Astrocyte (in vitro differentiated cells and primary cell): ENCODE measurements at regions not wholly inside any gene's neighbourhood (a gene's known extent, or its start where the extent isn't known, plus 50 kb on each side); places are given as distances from the start of the nearest gene placed in this dataset.

Experiments used
- DNase-seq: peaks from one replicate; pipeline ENCODE4 v3.0.0-alpha.2; 2010; ENCODE audit warnings: low read depth
- FAIRE-seq: peaks from 2 replicates; lab custom pipeline; 2011; peaks lifted over from hg19 to GRCh38; lab: Jason Lieb, UNC
- H2AFZ ChIP-seq: 2 replicates; pipeline ENCODE4 v1.6.0; 2012; ENCODE audit warnings: low read depth, low read length, inconsistent platforms
- H3K27ac ChIP-seq: 2 replicates; pipeline ENCODE4 v1.5.1; 2011; ENCODE audit warnings: low read depth, low read length, inconsistent platforms
- H3K27me3 ChIP-seq: 2 replicates; pipeline ENCODE4 v1.6.0; 2011; ENCODE audit warnings: low read length, inconsistent platforms; ENCODE audit not compliant: insufficient read depth
- H3K36me3 ChIP-seq: 2 replicates; pipeline ENCODE4 v1.5.1; 2011; ENCODE audit warnings: low read length, inconsistent platforms; ENCODE audit not compliant: insufficient read depth
- H3K4me1 ChIP-seq: 2 replicates; pipeline ENCODE4 v1.5.1; 2011; ENCODE audit warnings: low read length, inconsistent platforms; ENCODE audit not compliant: insufficient read depth
- H3K4me2 ChIP-seq: 2 replicates; pipeline ENCODE4 v1.6.0; 2012; ENCODE audit warnings: low read length, inconsistent platforms
- H3K4me3 ChIP-seq: 2 replicates; pipeline ENCODE4 v1.5.1; 2011; ENCODE audit warnings: low read depth, mild to moderate bottlenecking, low read length, inconsistent platforms; ENCODE audit not compliant: insufficient read depth
- H3K79me2 ChIP-seq: 2 replicates; pipeline ENCODE4 v1.6.0; 2012; ENCODE audit warnings: mild to moderate bottlenecking, low read length, inconsistent platforms; ENCODE audit not compliant: insufficient read depth
- H3K9ac ChIP-seq: 2 replicates; pipeline ENCODE4 v1.6.0; 2012; ENCODE audit warnings: mild to moderate bottlenecking, low read length, inconsistent platforms
- H3K9me3 ChIP-seq: 2 replicates; pipeline ENCODE4 v1.5.1; 2012; ENCODE audit warnings: low read depth, mild to moderate bottlenecking, low read length, inconsistent platforms; ENCODE audit not compliant: insufficient read depth
- H4K20me1 ChIP-seq: 2 replicates; pipeline ENCODE4 v1.6.0; 2012; ENCODE audit warnings: low read length, inconsistent platforms; ENCODE audit not compliant: insufficient read depth
- H3K27ac Mint-ChIP-seq: one replicate; pipeline ENCODE4 v1.8.0; 2021; ENCODE audit warnings: mild to moderate bottlenecking, mixed read lengths; ENCODE audit not compliant: unreplicated experiment
- H3K27me3 Mint-ChIP-seq: one replicate; pipeline ENCODE4 v1.8.0; 2021; ENCODE audit warnings: low read depth, mixed read lengths; ENCODE audit not compliant: unreplicated experiment
- H3K36me3 Mint-ChIP-seq: one replicate; pipeline ENCODE4 v1.8.0; 2021; ENCODE audit warnings: low read depth, mixed read lengths; ENCODE audit not compliant: unreplicated experiment
- H3K4me1 Mint-ChIP-seq: one replicate; pipeline ENCODE4 v1.8.0; 2021; ENCODE audit warnings: low read depth, mixed read lengths; ENCODE audit not compliant: unreplicated experiment
- H3K4me3 Mint-ChIP-seq: one replicate; pipeline ENCODE4 v1.8.0; 2021; ENCODE audit warnings: mild to moderate bottlenecking, moderate library complexity, mixed read lengths; ENCODE audit not compliant: unreplicated experiment
- H3K9me3 Mint-ChIP-seq: one replicate; pipeline ENCODE4 v1.8.0; 2021; ENCODE audit warnings: mild to moderate bottlenecking, mixed read lengths; ENCODE audit not compliant: unreplicated experiment
- CTCF ChIP-seq: IDR thresholded peaks from 2 replicates; pipeline ENCODE4 v1.5.1; 2011; ENCODE audit warnings: low read depth, mild to moderate bottlenecking, inconsistent platforms, low read length, moderate library complexity; ENCODE audit not compliant: insufficient read depth
- EZH2 ChIP-seq: IDR thresholded peaks from 2 replicates; pipeline ENCODE4 v1.6.1; 2012; ENCODE audit warnings: mild to moderate bottlenecking, low read length, inconsistent platforms; ENCODE audit not compliant: insufficient read depth

GRCh38 chr13:36493046-36493445 is 60.8 kb downstream of the CCNA1 start:
- H3K36me3 Mint-ChIP-seq = no peaks in the 10 kb centered on the region
- H2AFZ ChIP-seq = no peak overlapping the region
- no peaks in the 10 kb centered on the region for H3K36me3 ChIP-seq
- DNase-seq (no peak), FAIRE-seq (no peak)
- H3K9me3 ChIP-seq = no peaks in the 10 kb centered on the region
- H4K20me1 ChIP-seq = no peaks in the 10 kb centered on the region
- H3K4me1 Mint-ChIP-seq = peaks cover 4% of the 10 kb centered on the region
- H3K9me3 Mint-ChIP-seq = no peaks in the 10 kb centered on the region
- H3K4me2 ChIP-seq = no peak overlapping the region
- TF ChIP-seq CTCF (no peak), EZH2 (no peak)
- H3K9ac ChIP-seq = no peak overlapping the region
- H3K4me3 ChIP-seq = no peak overlapping the region
- no peaks in the 10 kb centered on the region for H3K79me2 ChIP-seq
- H3K27ac Mint-ChIP-seq = no peak overlapping the region
- no peak overlapping the region for H3K27ac ChIP-seq
- H3K4me3 Mint-ChIP-seq = no peak overlapping the region
- no peaks in the 10 kb centered on the region for H3K27me3 Mint-ChIP-seq
- H3K27me3 ChIP-seq = no peaks in the 10 kb centered on the region
- H3K4me1 ChIP-seq = no peaks in the 10 kb centered on the region

GRCh38 chr13:36495431-36495830 is 63.1 kb downstream of the CCNA1 start:
- no peak overlapping the region for H3K27ac Mint-ChIP-seq
- Histone ChIP-seq H3K4me3 (no peak overlapping the region), H3K9me3 (no peaks in the 10 kb centered on the region), H3K27ac (no peak overlapping the region), H3K79me2 (no peaks in the 10 kb centered on the region), H4K20me1 (no peaks in the 10 kb centered on the region), H3K27me3 (no peaks in the 10 kb centered on the region), H3K4me1 (no peaks in the 10 kb centered on the region), H2AFZ (no peak overlapping the region), H3K4me2 (no peak overlapping the region), H3K36me3 (no peaks in the 10 kb centered on the region), H3K9ac (no peak overlapping the region)
- TF ChIP-seq EZH2 (no peak), CTCF (no peak)
- DNase-seq (no peak), FAIRE-seq (no peak)
- H3K9me3 Mint-ChIP-seq = no peaks in the 10 kb centered on the region
- no peaks in the 10 kb centered on the region for H3K36me3 Mint-ChIP-seq
- peaks cover 9% of the 10 kb centered on the region for H3K4me1 Mint-ChIP-seq
- no peaks in the 10 kb centered on the region for H3K27me3 Mint-ChIP-seq
- H3K4me3 Mint-ChIP-seq = no peak overlapping the region

GRCh38 chr13:36509369-36509768 is 77.1 kb downstream of the CCNA1 start:
- H3K9me3 Mint-ChIP-seq = no peaks in the 10 kb centered on the region
- no peaks in the 10 kb centered on the region for H3K27me3 ChIP-seq
- no peaks in the 10 kb centered on the region for H3K4me1 Mint-ChIP-seq
- no peak overlapping the region for H2AFZ ChIP-seq
- no peaks in the 10 kb centered on the region for H3K27me3 Mint-ChIP-seq
- no peaks in the 10 kb centered on the region for H3K36me3 Mint-ChIP-seq
- H3K4me2 ChIP-seq = no peak overlapping the region
- DNase-seq (no peak), FAIRE-seq (no peak)
- TF ChIP-seq CTCF (no peak), EZH2 (no peak)
- H3K79me2 ChIP-seq = no peaks in the 10 kb centered on the region
- no peak overlapping the region for H3K4me3 ChIP-seq
- H3K4me1 ChIP-seq = no peaks in the 10 kb centered on the region
- no peak overlapping the region for H3K9ac ChIP-seq
- no peaks in the 10 kb centered on the region for H4K20me1 ChIP-seq
- no peaks in the 10 kb centered on the region for H3K36me3 ChIP-seq
- no peak overlapping the region for H3K27ac Mint-ChIP-seq
- no peaks in the 10 kb centered on the region for H3K9me3 ChIP-seq
- no peak overlapping the region for H3K27ac ChIP-seq
- no peak overlapping the region for H3K4me3 Mint-ChIP-seq
